CD1c-positive myeloid dendritic cell (primary cell): ENCODE measurements at regions not wholly inside any gene's neighbourhood (a gene's known extent, or its start where the extent isn't known, plus 50 kb on each side); places are given as distances from the start of the nearest gene placed in this dataset.

Experiments
- DNase-seq: peaks from one replicate; pipeline ENCODE4 v3.0.0-alpha.2; 2016; ENCODE audit errors: extremely low spot score

DNA sequence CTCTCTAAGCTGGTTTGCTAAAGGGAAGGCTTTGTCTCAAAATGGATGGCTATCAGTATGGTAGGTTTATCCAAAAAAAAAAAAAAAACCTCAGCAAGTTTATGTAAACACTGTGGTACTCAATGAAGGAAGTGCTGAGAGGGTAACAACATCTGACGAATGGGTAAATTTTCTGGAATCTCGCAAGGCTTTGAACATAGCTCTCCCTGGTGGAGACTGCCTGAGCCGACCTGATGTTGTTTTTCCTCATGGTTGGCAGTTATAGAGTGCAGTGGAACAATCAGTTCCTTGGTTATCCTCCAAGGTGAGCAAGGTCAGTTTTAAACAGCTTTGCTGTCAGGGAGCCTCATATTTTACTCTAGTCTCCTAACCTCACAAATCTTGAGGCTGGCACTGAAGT is 94.6 kb downstream of the ZPLD1 start:
- no peak for DNase-seq

DNA sequence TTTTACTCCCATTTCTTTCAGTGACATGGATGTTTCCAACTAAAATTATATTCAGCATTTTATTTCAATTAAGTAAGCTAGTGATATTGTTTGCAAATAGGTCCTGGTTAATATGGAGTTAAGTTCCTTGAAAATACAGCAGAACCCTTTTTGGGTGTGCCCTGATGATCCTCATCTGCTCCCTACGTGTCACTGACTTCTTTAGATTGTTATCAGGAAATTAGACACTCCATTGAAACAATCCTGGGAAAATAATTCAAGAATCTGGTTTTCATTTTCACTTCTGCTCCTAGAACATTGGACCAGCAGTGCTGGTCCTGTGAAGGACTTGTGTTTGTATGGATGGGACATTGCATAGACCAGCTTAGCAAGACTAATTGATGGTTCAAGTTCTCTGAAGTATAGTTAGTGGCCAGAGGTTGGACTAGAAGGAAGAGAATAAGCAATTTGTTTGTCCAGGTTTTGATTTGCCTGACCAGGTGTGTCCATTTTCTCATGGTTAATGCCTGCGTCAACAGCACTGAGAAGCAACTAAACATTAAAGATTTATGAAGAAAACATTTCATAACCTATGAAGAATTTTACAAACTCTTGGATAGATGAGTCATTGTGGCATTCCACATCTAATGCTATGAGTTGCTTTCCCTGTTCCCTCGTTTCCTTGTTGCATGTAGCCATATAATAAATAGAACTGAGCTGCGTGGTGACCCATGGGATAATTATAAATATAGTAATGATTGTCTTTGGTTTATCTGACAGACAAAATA is 95.8 kb downstream of the ZPLD1 start:
- no peak for DNase-seq

DNA sequence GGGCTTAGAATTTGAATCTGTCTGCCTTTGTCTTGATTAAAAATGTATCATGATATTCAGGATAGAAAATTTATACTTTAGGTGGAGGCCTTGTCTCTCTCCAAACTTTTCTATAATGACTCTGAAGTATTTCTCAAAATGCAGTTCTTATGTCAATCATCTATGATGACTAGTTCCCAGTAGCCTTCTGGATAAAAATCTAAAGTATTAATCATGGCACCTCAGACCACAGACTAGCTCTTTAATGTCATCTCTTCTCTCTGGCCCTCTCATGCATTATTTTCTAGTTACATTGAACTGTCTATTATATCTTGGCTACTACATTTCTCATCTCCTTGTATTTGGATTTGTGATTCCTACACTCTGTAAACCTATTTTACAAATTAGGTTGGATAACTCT is 96.9 kb downstream of the ZPLD1 start:
- no peak for DNase-seq

DNA sequence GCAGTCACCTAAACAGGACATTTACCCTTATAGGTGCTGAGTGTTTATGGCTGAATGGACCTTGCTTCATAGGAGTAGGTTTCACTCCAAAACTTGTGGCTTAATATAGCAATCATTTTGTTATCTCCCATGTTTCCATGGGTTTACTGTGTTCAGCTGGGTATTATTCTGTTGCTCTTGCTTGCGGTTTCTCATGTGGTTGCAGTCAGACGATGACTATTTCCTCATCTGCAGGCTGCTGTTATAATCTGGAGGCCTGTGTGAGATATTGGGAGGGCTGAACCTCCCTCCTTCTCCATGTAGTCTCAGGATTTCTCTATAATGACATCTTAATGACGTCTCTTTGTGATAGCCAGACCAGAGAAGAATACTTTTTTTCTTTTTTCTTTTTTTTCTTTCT is 98.1 kb downstream of the ZPLD1 start:
- DNase-seq: peak; percentile 8

DNA sequence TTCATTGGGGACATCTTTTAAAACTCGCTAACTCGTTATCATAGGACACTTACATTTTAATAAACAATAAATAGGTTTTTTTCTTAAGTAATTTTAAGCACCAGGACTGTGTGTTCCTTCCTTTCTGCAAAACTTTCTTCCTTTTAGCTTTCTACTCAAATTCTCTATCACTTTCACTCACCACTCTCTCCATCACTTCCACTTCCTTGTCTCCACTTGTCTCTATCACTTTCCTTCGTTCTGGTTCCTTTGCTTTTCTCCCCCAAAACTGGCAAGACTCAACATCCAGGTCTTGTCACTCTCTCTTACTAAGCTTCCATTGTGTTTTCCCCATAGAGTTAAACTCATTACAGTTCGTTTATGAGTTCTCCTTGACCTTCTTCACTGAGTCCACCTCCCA is 99.0 kb downstream of the ZPLD1 start:
- DNase-seq: no peak

DNA sequence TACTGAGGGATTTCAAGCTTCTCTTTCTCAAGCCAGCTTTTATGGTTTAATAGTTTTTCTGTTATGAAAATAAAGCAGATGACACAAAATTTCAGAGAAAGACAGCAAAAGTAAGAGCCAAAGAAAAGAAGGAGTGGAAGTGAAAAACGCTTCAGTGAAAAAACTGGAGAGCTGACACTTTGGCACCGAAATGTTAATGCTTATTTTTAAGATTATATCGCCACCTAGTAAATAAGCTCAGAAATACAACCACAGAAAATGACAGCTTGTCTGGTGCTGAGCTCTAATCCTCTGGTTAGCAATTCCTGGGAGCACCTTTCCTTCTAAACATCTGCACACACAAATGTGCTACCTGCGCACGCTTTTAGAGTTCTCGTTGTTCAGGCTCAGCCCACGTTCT is 101.6 kb downstream of the ZPLD1 start:
- DNase-seq: peak; percentile 41

DNA sequence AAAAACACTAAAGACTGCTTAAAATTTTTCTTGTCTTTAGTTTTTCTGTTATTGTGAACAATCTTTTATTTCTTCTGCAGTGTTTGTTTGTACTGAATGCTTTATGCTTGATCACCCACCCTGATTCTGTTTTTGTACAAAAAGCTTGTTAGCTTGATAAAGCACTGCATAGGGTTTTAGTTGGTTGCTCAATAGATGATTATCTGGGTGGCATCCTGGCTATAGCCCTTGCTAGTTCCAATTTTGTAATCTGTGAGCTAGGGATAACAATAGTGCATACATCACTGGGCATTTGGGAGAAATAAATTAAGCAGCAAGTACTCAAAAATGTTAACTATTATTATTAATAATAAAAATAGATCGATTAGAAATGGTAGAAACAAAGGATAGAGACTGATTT is 102.3 kb downstream of the ZPLD1 start:
- DNase-seq: no peak

DNA sequence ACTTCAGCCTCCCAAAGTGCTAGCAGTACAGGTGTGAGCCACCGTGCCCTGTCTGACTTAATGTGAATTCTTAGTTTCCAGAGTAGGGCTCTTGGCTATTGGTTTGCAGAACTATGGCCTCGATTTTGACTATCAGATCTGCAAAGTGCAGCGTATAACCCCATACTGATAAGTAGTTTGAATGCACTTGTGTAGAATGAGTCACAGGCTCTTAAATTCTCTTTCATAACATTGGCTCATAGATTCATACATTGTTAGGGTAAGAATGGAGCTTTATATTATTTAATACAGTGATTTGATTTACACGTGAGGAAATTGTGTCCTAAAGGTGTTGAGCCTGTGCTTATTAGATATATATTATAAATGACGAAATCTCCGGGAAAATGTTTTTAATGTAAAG is 109.9 kb downstream of the ZPLD1 start:
- DNase-seq: no peak

DNA sequence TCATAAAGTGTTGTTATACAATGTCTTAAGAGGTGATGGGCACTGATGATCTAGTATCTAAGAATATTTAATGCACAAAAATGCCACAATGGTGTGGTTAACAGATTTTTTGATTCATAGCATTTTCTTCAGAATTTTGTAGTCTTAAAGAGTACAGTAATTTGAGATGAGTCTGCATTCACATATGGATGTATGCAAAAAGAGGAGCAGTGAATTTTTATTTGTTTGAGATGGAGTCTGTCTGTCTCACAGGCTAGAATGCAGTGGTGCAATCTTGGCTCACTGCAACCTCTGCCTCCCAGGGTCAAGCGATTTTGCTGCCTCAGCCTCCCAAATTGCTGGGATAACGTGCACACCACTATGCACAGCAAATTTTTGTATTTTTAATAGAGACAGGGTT is 110.5 kb downstream of the ZPLD1 start:
- no peak for DNase-seq

DNA sequence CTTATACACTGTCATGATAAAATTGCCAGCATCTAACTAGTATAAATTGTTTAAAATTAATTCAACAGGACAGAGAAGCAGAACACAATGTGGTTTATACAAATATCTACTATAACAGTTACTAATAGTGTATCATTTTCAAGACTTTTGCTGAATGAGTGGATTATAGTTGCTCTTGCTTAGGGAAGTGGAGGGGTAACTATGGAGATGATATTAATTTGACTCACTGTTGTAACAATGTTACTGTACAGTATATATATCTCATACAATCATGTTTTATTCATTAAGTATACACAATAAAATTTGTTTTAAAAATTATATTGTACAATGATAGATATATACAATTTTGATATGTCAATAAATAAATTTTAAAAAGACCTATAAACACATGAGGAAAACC is 119.1 kb downstream of the ZPLD1 start:
- no peak for DNase-seq

DNA sequence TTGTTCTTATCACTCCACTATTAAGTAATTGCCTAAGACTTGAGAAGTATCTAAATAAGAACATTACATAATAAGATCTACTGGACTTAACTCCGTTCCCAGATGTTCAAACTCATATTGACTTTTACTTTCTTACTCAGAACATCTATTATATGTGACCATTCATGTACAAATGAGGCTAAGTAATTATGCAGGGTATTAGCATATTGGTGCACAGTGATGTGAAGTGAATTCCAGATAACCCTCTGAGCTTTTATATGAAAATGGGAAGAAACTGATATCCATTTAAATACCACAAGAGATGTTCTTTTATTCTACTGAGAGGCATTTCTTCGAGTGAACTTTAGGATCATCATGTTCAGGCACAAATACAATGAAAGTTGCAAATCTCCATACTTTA is 135.7 kb downstream of the ZPLD1 start:
- DNase-seq: no peak

DNA sequence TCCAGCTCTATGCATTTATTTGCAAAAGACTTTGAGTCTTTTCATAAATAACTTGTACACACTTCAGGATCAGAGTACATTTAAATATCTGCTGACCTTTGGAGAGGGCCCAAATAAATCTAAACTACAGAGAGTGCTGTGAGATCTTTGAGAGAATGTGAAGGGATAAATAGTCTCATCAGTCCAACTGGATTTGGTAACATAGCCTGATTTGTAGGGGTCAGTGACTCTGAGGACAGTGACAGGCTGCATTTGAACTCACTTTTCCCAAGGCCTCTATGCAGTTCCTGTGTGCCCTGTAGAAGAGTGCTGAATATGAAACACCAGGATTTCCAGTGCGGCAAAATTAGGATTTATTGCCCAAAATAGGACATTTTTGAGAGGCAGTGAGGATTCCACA is 136.2 kb downstream of the ZPLD1 start:
- DNase-seq: no peak

DNA sequence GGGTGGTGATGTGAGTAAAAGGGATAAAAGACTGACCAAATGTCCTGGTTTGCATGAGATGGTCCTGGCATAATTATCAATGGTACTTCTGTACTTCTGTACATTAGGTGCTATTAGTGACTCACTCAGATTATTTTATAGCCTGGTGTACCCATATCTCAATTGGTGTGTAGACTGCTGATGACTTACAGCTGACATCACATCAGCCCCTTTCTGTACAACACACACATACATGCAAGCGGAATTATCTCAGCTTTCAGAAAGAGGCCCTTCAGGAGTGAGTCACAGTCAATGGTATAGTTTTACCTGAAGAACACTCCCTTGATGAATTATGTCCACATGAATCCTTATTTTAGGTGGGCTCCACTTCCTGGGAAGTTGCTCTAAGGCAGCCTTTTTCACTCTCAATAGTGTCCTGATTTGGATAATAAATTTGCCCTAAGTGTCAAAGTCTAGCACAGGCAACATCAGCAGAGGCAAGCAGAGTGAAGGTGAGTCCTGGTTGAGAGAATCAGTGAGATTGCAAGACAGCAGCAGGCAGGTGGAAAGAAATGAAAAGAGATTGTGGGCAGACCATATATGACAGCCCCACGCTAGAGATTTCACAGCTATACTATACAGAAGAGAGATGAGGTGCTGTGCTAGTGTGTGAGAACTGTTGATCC is 137.0 kb downstream of the ZPLD1 start:
- no peak for DNase-seq

DNA sequence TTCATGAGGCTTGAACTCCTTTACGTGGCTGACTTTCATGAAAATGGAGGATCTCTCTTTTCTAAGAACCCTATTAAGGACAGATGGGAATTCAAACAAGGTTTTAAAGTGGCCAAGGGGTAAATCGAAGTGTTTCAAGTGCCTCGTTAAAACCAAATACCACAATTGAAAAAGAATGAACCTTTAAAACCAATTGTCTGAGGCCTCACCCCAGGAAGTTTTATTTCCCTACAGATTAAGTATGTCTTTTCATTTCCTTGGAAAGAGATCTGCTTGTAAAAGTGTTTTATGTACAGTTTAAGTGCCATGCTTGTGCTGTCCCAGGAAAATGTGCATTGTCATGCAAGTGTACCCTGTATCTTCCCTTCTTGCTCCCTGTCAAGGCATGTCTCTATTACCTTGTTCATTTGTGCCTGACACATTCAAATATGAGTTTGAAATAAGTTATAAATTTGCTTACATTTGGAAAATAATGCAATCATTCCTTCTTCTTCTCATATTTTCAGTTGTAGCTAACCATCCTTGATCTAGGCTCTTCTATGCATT is 138.7 kb downstream of the ZPLD1 start:
- DNase-seq: no peak

DNA sequence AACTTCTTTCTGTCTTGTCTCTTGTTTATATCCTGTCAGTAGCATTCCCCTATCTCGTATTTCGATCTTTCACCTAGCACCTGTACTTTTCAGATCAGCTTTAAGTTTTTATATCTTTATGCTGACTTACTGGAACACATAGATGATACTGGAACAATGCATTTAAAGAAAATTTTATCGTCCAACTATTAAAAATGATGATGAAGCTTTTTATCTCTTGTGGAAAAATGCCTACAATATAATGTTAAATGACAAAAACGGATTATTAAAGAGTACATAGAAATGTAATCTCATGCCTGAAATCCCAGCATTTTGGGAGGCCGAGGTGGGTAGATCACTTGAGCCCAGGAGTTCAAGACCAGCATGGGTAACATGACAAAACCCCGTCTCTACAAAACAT is 139.5 kb downstream of the ZPLD1 start:
- no peak for DNase-seq

DNA sequence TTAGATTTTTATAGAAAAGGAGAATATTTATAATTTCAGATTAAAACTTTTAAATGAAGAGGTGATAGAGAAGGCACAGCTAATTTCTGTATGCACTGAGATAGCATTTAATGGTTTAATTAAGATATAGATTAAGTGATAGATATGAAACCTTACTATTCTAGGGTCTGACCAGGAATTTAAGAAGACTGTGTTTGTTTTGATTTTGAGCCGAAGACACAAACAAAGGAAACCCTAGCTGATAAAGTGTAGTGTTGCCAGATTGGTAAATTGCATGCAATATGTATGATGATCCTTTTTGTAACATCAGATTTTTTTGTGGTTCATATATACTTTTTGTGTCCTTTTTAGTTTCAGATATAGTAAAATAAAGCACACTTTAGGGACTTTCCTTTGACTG is 141.8 kb downstream of the ZPLD1 start:
- DNase-seq: no peak

DNA sequence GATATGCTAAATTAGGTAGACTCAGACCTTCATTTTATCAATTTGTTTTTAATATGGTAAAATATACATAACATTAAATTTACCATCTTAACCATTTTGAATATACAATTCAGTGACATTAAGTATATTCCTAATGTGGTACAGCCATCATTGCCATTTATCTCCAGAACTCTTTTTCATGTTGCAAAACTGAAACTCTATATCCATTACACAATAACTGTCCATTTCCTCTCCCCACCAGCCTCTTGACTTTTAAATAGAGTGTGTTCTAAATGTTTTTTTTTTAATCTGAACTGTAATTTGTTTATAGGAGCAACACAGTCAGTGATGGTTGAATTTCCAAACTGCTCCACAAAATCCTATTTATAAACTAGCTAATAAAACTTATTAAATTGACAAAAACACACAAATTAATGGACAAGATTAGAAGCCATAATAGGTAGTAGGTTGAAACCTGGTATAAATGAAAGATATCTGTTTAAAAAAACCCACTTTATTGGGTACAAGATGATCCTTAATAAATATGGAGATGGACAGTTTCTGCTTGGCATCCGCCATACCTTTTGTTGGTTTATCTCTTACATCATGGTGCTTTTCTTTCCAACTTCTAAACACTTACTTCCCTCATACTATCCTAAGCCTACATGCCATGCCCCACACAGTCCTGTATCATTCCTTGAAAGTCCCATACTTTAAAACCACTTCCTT is 142.4 kb downstream of the ZPLD1 start:
- DNase-seq: no peak

DNA sequence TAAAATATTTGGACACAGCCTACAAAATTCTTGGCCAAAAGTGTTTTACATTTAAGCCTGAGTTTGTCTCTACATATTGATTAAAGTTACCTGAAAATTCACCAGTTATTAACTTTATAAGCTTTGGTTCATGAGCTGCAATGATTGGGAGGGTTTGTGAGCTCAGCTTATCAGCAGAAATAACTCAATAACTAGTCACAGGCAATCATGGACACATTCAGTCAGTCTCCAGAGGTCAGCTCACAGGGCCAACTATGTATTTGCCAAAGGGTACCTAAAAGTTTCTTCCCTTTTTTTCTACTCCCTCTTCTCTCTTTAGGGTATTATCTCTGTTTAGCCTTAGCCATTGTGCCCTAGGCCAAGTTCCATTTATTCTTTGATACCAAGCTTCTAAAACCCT is 145.9 kb downstream of the ZPLD1 start:
- DNase-seq: no peak

DNA sequence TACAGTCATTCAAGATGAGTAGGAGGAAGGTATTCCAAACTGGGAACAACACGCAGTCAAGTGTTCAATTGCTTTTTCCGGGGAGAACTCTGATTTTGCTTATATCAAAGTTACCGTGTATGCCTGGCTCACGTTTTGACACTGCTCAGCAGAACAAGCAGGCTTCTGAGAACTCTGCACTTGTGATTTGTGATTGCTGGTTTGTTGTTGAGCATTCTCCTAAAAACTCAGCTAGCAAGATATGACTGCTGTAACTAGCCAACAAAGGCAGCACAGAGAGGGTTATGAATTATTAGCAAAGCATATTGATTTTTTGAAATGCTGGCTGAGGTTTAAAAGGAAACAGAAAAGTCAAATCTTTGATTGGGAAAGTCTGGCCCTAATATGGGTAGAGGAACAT is 151.7 kb downstream of the ZPLD1 start:
- DNase-seq: no peak

DNA sequence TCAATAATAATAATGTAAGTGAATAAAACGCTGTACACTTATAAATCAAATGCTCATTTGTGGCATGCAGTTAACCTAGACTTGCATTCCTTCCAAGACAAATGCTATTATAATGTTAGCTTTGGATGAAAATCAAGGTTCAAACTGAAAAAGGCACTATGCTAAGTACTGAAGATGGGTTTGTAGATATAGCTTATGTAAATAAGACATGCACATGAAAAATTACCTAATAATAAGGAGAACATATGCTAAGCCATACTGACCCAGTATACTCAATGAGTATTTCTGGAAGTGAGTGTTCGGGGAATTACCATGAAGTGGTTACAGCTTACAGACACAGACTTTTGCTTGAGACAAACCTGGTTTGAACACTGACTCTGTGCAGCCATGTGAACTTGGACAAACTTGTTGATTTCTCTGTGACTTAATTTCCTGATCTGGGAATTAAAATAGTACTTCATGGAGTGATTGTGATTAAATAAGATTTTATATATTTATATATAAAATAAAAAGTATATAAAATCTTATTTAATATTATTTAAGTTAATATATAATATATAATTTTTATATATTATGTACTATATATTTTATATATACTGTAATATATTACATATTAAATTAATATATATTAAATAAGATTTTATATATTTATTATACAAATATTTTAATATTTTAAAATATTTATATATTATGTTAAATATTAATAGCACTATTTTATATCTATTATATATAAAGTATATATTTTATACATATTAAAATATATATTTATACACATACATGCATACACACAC is 159.2 kb downstream of the ZPLD1 start:
- DNase-seq: no peak

DNA sequence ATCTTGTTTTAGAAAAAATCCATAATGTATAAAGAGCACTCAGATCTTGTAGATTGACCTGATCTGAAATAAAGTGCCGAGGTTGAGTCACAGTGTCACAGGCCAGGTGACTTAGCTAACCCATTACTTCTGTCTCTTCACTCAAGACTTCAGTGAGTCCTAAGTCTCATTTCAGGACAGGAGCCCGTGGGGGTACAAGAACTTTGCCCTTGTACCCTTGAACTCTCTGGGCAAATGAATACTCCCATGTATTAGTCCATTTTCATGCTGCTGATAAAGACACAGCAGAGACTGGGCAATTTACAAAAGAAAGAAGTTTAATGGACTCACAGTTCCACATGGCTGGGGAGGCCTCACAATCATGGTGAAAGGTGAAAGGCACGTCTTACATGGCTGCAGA is 160.2 kb downstream of the ZPLD1 start:
- DNase-seq: no peak
